Colonic mucosa (tissue), 4 donors: ENCODE measurements at regions not wholly inside any gene's neighbourhood (a gene's known extent, or its start where the extent isn't known, plus 50 kb on each side); places are given as distances from the start of the nearest gene placed in this dataset.
A peak's percentile ranks its signal among the peaks of the same experiment; 100 is the strongest.

Source experiments
- DNase-seq: peaks from one replicate; pipeline ENCODE4 v3.0.0-alpha.2; 2020
- H3K27ac ChIP-seq: fragments of 200-600 bp; one replicate; pipeline ENCODE4 v1.8.0; 2021
- H3K27me3 ChIP-seq: fragments of 200-600 bp; one replicate; pipeline ENCODE4 v1.8.0; 2021
- H3K36me3 ChIP-seq: fragments of 200-600 bp; one replicate; pipeline ENCODE4 v1.8.0; 2021
- H3K4me1 ChIP-seq: fragments of 200-600 bp; one replicate; pipeline ENCODE4 v1.8.0; 2021; ENCODE audit warnings: mild to moderate bottlenecking
- H3K4me3 ChIP-seq: fragments of 200-600 bp; one replicate; pipeline ENCODE4 v1.8.0; 2021
- H3K9ac ChIP-seq, 2 donors: one replicate each; pipeline ENCODE4 v1.7.0; 2013; ENCODE audit warnings: control low read depth in 2 of 2, low read depth in 2 of 2, low read length in 2 of 2
- H3K9me3 ChIP-seq: fragments of 200-600 bp; one replicate; pipeline ENCODE4 v1.8.0; 2021
- CTCF ChIP-seq: fragments of 200-600 bp; IDR thresholded peaks from one replicate; pipeline ENCODE4 v1.8.0; 2022; ENCODE audit warnings: antibody characterized with exemption, mild to moderate bottlenecking
- intact Hi-C: fragments of 100-400 bp; cut with DNase I; formaldehyde crosslinking; loops from one replicate; pipeline ENCODE4 v1.14.1; 2022
- donor health status: healthy.
- donor health status: DM: no; HTN: no; CAD: no.
- donor health status: DM: no; HTN: no; CAD: no.

GRCh38 chr18:8982416-8983183 lies 119.9 kb upstream of the NDUFV2 start:
- Histone ChIP-seq H3K27ac (no peak overlapping the region), H3K9ac (no peak overlapping the region), H3K4me1 (no peaks in the 10 kb centered on the region), H3K4me3 (no peak overlapping the region), H3K9me3 (no peaks in the 10 kb centered on the region), H3K36me3 (no peaks in the 10 kb centered on the region), H3K27me3 (no peaks in the 10 kb centered on the region)
- DNase-seq, result peak; percentile 48
- peak; percentile 36 for TF ChIP-seq CTCF
- intact Hi-C loops, result loop anchor here (2.0 kb wide), 1 partner anchor 326 kb away; no protein-coding TSS in a partner anchor

GRCh38 chr18:8983195-8983594 lies 119.3 kb upstream of the NDUFV2 start:
- intact Hi-C loops, result loop anchor here (2.0 kb wide), 1 partner anchor 326 kb away; no protein-coding TSS in a partner anchor
- H3K9me3 ChIP-seq, result no peaks in the 10 kb centered on the region
- no peak for TF ChIP-seq CTCF
- no peaks in the 10 kb centered on the region for H3K4me1 ChIP-seq
- no peak overlapping the region for H3K4me3 ChIP-seq
- H3K9ac ChIP-seq, result no peak overlapping the region
- no peaks in the 10 kb centered on the region for H3K36me3 ChIP-seq
- H3K27me3 ChIP-seq, result no peaks in the 10 kb centered on the region
- no peak overlapping the region for H3K27ac ChIP-seq
- DNase-seq, result no peak

- intact Hi-C loops, result no loop called here
- Histone ChIP-seq H3K27me3 (no peaks in the 10 kb centered on the region), H3K9me3 (no peaks in the 10 kb centered on the region), H3K36me3 (no peaks in the 10 kb centered on the region), H3K4me1 (no peaks in the 10 kb centered on the region), H3K9ac (no peak overlapping the region), H3K4me3 (no peak overlapping the region), H3K27ac (no peak overlapping the region)
- DNase-seq, result no peak
- TF ChIP-seq CTCF, result no peak
Measured at GRCh38 chr18:8984131-8984721, 118.3 kb upstream of the NDUFV2 start.

GRCh38 chr18:8987241-8987640 lies 115.3 kb upstream of the NDUFV2 start:
- Histone ChIP-seq H3K9me3 (no peaks in the 10 kb centered on the region), H3K27ac (no peak overlapping the region), H3K36me3 (no peaks in the 10 kb centered on the region), H3K9ac (no peak overlapping the region), H3K27me3 (no peaks in the 10 kb centered on the region), H3K4me3 (no peak overlapping the region), H3K4me1 (no peaks in the 10 kb centered on the region)
- DNase-seq, result no peak
- intact Hi-C loops, result loop anchor here (5.0 kb wide), 1 partner anchor 510 kb away; no protein-coding TSS in a partner anchor
- TF ChIP-seq CTCF, result no peak

GRCh38 chr18:8988260-8988871 lies 114.1 kb upstream of the NDUFV2 start:
- TF ChIP-seq CTCF, result peak; percentile 75
- no peak overlapping the region for H3K9ac ChIP-seq
- peak; percentile 44 for DNase-seq
- intact Hi-C loops, result loop anchor here (2.0 to 5.0 kb wide), 2 partner anchors 292 to 511 kb away; no protein-coding TSS in a partner anchor
- H3K4me1 ChIP-seq, result no peaks in the 10 kb centered on the region
- H3K27ac ChIP-seq, result no peak overlapping the region
- H3K4me3 ChIP-seq, result no peak overlapping the region
- H3K27me3 ChIP-seq, result no peaks in the 10 kb centered on the region
- no peaks in the 10 kb centered on the region for H3K9me3 ChIP-seq
- no peaks in the 10 kb centered on the region for H3K36me3 ChIP-seq
